Fibroblast of peridontal ligament (primary cell): ENCODE measurements at regions not wholly inside any gene's neighbourhood (a gene's known extent, or its start where the extent isn't known, plus 50 kb on each side); places are given as distances from the start of the nearest gene placed in this dataset.
"Not testable (repeated sequence)": the region's sequence is repeated elsewhere in the genome, so short reads cannot be mapped to it uniquely, and the experiment has no call there.

ENCODE experiments used
- DNase-seq: peaks from one replicate; pipeline ENCODE4 v3.0.0-alpha.2; 2010; ENCODE audit errors: extremely low read depth

DNA sequence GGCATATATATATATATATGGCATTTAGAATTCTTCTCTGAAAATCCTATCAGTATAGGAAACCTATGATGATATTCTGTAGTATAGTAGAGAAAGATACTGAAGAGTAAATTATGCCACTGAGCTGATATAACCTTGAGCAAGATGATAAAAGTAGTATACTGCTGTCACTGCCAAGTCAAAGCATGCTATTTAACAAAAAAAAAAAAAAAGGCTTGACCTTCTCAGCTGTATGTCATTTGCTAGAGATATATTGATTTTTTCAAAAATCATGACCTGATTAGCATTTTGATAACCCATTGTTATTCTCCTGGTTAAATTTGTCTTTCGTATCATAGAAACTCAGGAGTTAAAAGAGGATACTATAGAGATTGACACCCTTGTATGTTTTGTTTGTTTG is 299.4 kb downstream of the ADAMTS20 start:
- no peak for DNase-seq

DNA sequence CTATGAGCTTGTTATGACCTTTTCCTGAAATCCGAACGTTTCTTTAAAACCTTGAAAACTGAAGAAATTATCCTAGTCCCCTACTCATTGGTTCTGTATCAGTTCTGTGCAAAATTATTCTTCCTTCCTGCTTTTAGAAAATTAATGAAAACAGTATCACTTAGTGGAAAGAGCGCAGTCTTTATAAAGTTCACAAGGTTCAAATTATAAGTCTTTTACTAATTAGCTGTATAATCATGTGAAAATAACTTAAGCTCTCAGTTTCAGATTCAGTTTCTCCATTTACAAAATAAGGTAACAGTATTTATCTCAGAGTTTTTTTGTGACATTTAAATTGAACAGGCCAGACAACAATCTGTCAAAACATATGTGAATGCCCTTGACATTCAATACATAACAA is 306.1 kb downstream of the ADAMTS20 start:
- no peak for DNase-seq

DNA sequence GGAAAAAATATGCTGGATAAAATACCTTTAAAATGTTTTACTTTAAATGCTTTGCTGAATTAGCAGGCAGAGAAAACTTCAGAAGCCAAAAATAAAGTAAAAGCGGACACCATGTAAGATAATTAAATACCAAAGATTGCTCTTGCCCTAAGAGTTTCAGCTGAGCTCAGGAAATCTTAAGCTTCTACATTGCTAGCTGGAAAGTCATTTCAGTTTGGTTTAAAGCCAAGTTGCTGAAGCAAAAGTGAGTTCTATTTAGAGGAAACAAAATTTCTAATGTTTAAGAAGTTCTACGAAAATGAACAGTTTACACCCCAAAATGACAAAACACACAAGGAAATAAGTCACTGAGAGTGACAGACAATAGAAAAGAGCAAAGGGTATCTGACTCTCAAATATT is 310.0 kb downstream of the ADAMTS20 start:
- peak; percentile 35 for DNase-seq

DNA sequence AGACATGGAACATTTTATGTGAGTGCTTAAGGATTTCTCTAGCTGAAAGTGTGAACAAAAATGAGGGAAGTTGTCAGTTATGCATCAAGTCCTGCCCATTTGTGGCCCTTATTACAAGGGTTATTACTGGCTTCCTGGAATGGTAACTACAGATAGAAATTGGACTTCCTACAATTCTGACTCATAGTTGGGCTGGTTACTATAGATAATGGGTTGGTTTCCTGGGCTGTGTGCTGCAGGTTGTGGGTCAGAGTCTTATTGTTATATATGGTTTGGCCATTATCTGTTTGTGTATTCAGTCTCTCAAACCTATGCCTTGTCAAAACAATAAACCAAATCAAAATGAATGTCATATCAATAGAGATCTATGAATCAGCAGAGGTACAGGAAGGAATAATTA is 313.7 kb downstream of the ADAMTS20 start:
- no peak for DNase-seq

DNA sequence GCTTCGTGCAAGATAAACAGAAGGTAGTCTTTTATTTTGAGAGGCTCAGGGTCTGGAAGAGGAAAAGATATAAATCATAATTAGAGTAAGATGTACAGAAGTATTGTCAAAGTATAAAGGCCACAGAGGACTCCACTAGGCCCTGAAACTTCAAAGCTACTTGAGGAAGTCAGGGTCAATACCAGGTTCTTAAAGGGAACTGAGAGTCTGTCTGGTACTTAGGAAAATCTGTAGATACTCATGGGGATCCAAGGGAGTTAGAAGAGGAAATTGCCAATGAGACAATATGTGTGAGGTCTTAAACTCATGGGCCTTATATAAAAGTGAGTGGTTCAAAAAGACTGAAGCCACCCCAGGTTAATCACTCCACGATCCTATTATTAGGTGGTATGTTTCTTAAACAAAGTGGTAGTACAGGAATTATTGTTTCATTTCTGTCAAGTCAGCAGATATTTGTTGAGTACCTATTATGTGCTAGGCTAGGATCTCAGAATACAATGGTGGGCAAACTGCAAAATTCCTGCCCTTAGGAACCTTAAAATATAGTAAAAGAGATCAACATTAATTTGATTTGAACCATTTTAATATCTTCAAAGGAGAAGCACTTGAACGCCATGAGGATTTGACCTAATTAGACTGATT is 314.6 kb downstream of the ADAMTS20 start:
- DNase-seq: no peak

DNA sequence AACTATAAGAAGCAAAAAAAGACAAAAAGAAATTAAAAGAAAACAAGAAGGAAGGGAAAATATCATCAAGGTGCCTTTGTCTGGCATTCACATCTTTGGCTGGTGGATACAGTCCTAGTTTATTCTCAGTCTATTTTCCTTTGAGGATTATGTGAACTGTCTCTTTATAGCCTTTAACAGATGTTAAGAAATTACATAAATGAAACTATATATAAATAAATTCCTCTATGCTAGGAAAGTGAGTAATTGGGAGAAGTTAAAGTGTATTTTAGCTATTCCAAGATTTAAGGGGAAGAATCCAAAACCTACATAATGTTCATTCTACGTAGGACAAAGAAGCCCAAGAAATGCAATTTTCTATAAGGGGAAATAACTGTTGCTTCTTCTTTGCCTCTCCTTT is 316.3 kb downstream of the ADAMTS20 start:
- no peak for DNase-seq

DNA sequence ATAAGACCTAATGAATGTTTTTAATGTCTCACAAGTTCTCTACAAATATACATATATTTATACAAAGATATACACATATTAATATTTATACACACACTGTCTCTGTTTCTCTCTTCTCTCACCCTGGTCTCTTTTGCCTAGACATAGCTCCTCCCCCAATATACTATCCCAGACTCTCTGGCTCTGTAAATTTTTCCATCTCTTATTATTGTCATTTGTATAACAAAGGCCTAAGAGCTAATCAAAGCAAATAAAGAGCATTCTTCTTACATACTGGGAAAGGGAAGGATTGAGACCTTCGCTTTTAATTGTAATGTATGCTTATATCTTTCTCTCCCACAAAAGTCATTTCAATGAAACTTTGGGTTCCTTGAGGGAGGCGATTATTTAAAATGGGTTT is 318.1 kb downstream of the ADAMTS20 start:
- DNase-seq: no peak

DNA sequence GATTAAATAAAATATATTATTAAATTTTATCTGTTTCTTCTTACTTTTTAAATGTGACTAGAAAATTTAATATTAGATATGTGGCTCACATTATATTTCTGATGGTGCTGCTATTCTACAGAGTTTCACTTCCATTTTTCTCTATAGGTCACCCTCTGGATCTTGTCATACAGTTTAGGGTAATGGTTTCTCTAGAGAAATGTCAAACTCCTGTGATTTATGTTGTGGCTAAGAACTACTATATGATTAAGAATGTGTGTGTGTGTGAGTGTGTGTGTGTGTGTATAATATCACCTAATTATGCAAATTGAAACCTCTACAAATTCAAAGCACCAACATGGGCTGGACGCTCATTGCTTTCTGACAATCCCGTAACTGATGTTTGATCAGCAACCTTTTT is 325.9 kb downstream of the ADAMTS20 start:
- no peak for DNase-seq

DNA sequence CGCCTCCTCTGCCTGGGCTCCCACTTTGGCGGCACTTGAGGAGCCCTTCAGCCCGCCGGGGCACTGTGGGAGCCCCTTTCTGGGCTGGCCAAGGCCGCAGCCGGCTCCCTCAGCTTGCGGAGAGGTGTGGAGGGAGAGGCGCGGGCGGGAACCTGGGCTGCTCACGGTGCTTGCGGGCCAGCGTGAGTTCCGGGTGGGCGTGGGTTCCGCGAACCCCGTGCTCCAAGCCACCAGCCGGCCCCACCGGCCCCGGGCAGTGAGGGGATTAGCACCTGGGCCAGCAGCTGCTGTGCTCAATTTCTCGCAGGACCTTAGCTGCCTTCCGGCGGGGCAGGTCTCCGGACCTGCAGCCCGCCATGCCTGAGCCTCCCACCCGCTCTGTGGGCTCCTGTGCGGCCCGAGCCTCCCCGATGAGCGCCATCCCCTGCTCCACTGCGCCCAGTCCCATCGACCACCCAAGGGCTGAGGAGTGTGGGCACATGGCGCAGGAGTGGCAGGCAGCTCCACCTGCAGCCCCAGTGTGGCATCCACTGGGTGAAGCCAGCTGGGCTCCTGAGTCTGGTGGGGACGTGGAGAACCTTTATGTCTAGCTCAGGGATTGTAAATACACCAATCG is 327.7 kb downstream of the ADAMTS20 start:
- DNase-seq: not testable (repeated sequence)

DNA sequence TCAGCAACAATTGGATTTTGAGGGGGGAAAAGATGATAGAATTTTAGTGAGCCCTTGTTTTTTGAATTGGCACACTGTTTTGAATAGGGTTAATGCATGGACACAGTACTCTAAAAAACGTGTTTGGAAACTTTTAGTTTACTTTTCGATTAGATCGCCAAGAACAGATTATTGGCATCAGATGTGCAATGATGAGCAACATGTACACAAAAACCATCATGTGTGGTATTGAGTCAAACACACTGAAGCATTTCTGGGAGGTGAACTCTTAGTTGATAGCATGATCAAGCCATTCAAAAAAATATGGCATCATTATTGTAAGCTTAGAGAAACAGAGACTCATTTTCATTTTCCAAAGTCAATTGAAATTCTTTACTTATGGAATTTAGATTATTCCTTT is 329.2 kb downstream of the ADAMTS20 start:
- no peak for DNase-seq

DNA sequence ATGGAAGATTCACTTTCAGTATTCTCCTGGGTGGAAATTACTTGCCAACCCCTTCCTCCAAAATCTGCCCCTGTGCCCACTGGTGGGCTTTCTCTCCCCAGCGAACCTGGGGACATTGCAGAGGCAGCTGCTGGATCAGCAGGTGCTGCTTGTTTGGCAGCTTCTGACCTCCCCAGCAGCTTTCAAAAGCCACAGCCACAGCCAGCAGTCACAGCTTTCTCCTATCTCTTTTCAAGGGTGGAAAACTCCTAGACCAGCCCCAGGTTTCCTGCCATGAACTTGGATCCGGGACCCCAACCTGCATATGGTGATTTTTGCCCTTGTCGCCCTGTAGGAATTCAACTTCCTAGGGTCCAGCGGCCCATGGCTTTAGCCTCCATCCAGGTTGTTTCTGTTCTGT is 330.8 kb downstream of the ADAMTS20 start:
- DNase-seq: no peak

DNA sequence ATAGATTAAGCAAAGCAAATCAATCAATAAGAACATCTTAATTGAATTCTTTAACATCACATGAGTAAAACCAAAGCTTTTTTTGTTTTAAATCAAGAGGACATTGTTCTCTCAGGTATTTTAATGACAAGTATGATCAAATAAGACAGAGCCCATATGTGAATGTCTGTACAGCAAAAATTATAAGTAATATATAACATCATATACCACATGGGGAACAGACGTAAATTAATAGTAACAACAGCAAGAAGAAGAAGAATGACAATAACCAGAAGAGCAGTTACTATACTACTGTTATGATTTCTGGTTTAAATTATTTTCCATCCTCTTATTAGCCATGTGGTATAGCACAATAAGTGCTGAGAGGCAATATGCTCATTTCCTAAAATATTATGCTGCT is 335.5 kb downstream of the ADAMTS20 start:
- no peak for DNase-seq

DNA sequence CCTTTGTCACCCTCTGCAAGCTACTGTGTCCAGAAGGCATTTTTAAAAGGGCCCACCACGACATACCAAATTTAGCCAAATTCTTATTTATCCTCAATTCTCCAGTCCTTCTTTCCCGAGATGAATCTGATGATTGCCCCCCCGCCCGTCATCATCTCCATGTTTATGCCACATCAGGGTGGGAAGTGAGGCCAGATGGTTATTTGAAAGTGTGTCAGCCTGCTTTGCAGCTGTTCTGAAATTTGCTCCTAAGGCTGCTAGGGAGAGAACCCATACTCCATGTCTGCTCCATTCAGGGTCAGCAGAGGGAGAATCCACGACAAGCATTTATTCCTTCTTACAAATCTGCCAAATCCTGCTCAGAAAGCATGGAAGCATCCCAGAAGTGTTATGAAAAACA is 337.8 kb downstream of the ADAMTS20 start:
- DNase-seq: no peak

DNA sequence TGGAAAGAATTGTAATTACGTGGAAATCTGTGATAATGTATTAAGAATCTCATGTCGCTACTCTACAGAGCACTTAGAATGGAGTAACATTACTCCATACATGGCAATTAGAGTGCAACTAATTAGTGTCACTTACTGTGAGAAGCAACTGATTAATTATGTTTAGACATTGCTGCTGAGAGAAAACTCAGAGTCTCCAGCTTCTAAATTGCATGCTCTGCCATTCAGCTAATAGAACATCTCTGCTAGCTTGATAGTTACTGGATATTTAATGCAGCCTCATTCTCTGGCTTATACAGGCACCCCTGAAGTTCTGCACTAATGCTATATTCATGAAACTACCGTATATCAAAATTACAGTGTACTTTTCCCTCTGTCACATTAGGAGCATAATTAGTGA is 338.4 kb downstream of the ADAMTS20 start:
- DNase-seq: no peak

DNA sequence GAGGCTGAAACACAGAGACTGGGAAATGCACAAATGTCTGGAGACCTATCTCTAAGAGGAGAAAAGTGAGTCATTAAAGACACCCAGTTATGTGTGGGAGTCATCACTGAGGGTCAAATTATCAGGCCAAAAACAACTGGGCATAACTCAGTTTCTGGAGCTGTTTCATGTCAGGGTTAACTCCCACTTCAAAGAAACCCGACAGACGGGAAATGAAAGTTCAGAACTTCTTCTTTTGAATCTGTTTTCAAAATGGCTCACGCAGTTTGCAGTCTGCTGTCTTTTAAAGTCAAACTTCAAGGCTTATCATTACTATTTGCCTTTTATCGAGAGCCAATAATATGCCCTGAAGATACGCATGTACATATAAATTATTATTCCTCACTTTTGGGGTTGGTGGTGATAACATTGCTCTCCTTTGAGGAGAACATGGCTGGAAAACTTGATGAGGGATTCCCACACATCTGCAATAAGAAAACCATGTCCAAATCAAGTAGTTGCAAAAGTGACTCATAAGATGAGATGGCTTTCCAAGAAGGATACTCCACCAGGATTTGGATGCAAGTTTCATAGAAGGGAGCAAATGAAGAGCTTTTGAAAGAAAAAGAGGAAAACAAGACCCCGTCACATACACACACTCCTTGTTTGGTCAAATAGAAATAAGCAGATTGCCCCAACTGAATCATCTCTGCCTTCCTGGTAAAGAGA is 341.4 kb downstream of the ADAMTS20 start:
- DNase-seq: peak; percentile 43

DNA sequence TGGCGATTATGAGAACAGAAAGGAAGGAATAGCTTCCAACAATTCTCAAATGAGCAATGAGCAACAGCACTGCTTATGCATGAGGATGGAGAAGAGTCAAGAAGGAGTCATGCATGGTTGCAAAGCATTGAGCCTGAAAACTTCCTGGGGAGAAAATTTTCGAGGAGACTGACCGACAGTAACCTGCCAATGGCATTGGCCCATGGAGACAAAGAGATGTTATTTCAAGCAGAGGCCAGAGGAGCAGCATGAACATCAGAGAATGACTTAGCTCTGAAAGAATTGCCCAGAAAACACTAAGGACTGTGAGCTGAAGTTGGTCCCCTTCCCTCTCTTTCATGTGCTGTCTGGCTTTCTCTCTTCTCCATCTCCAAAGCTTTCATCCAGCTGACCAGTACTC is 343.4 kb downstream of the ADAMTS20 start:
- peak; percentile 71 for DNase-seq

DNA sequence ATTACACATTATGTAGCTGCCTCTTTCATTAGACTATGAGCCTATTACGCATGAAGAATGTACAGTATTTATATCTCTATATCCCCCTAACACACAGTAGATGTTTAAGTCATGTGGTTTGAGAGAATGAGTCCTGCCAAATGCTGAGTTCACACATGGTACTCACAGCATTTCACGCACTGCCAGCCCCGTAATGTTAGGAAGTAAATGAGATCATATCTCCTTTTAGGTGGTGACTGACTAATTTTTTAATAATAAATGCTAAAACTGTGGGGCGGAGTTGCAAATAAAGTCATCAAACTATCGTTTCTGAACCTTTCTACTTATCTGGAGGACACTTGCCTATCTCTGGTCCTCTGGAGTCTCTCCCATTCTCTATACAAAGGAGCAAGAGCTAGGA is 343.8 kb downstream of the ADAMTS20 start:
- no peak for DNase-seq

DNA sequence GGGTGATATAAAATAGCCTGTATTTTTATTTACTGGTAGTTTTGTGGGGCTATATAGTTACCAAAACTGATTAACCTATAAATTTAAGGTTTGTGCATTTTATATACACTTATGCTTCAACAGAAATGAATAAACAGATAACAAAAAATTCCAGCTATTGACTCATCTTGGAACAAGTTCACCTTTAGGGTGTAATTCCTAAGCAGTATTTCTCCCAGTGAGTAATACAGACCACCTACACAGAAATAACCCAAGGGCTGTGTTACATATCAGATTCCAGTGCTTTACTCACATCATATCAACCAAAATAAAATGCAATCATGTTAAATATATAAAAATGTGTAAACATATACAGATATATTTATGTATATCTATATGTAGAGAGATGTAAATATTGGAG is 345.6 kb downstream of the ADAMTS20 start:
- DNase-seq: no peak

DNA sequence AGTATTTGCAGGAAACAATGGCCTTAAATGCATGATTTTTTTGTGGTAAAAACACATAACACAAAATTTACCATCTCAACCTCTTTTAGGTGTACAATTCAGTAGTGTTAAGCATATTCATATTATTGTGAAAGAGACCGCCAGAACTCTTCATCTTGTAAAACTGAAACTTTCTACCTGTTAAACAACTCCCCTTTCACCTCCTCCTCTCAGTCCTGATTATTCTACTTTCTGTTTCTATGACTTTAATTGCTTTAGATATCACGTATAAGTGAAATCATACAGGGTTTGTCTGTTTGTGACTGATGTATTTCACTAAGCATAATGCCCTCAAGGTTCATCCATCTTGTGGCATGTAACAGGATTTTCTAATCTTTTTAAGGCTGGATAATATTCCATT is 353.4 kb downstream of the ADAMTS20 start:
- no peak for DNase-seq

DNA sequence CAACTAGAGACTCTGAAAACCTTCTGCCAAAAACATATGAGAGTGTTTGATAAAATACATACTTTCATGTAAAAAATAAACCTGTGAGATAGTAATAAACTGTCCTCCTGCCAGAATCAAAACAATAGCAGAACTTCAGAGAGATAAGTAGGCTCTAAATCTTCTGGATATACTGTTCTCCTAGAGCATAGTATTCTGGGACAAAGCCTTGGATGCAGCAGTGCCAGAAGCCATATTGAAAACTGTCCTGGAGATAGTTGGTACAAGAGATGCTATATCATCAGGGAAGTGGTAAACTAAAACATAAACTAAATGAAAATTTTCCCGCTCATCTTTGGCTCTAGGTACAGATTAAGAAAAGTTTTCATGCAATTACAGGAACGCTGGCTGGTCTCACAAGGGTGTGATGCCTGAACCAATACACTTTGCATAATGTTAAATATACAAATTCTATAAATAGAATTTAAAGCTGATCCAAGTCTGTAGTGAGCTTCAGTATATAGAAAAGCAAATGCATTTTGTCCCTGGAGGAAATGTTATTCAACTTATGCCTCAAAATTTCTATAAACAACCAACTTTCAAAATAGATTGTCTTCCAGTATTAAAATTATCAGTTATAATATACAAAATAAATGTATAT is 355.6 kb downstream of the ADAMTS20 start:
- DNase-seq: no peak

DNA sequence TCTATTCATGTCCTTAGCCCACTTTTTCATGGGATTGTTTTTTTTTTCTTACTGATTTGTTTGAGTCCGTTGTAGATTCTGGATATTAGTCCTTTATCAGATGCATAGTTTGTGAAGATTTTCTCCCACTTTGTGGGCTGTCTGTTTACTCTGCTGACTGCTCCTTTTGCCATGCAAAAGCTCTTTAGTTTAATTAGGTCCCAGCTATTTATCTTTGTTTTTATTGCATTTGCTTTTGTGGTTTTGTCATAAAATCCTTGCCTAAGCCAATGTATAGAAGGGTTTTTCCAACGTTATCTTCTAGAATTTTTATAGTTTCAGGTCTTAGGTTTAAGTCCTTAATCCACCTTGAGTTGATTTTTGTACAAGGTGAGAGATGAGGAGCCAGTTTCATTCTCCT is 358.9 kb downstream of the ADAMTS20 start:
- not testable (repeated sequence) for DNase-seq

DNA sequence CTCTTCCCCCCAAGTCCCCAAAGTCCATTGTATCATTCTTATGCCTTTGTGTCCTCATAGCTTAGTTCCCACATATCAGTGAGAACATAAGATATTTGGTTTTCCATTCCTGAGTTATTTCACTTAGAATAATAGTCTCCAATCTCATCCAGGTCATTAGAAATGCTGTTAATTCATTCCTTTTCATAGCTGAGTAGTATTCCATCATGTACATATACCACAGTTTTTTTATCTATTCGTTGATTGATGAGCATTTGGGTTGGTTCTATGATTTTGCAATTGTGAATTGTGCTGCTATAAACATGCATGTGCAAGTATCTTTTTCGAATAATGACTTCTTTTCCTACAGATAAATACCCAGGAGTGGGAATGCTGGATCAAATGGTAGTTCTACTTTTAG is 359.6 kb downstream of the ADAMTS20 start:
- DNase-seq: not testable (repeated sequence)

DNA sequence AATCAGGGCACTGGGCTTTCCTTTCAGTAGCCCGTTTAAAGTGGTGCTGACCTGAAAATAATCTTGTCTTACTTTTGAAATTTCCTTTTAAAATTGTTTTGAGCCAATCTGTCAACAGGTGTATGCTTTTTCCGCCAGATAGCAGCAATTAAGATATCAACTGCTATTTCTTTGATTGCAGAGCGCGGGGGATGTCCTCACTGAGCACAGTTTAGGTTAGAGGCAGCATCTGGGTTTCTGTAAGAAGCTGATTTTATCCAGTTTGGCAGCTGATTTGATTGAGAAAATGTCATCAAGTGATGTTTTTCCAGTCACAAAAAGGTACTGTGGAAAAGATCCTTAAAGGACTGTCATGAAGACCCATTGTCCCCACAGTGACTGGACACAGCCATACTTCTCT is 371.8 kb downstream of the ADAMTS20 start:
- DNase-seq: no peak
